ENCODE measurements at regions not wholly inside any gene's neighbourhood (a gene's known extent, or its start where the extent isn't known, plus 50 kb on each side); places are given as distances from the start of the nearest gene placed in this dataset.
"Not testable (repeated sequence)": the region's sequence is repeated elsewhere in the genome, so short reads cannot be mapped to it uniquely, and the experiment has no call there.

DNA sequence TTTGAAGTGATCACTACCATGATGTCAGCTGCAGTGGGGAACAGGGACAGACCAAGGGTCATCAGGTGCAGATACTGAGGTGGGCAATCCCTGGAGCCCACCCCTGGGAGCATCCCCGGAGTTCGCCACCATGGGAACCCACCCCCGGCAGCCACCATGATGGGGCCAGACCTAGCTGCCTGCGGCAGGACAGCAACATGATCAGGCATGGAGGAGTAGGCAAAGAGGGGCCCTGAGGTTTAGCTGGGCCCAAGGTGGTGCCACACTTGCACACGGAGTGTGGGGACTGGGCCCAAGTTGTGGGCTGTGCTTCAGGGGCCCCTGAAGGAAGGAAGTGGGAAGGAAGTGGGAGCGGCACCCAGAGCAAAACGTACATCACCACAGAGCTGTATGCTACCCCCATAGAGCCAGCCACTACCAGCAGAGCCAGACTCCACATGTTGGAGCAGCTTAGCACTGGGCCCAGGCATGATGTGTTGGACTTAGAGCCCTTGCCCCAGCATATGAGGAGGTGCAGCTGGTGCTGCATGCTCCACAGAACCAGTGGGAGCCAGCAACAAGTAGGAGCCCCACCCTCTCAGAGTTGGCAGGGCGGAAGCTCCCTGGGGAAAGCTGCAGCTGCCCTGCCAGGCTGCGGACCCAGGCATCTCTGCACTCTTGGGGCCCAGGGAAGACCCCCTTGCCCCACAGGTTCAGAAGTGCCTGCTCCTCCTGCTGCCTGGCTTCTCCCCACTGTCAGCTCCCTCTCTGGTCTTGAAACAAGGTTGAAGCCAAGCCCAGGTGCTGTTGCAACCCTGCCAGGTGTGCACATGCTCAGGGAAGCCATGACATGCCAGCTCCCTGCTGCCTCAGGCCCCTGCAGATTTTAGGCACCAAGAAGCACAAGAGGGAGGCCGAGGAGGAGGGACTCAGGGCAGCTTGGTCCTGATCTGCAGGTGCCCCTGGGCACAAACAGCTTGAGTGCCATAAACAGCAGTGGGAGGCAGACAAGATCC lies 515.3 kb downstream of the ZBBX start:
- Mint-ChIP-seq H3K9me3 (ENCODE audit: low read depth) (peaks cover 3% of the 10 kb centered on the region), H3K4me1 (no peaks in the 10 kb centered on the region), H3K4me3 (no peak overlapping the region), H3K27ac (no peak overlapping the region), H3K27me3 (no peaks in the 10 kb centered on the region), H3K36me3 (ENCODE audit: low read depth) (no peaks in the 10 kb centered on the region)
- POLR2A ChIA-PET, result no interaction called here
- intact Hi-C loops (cut with DNase I, micrococcal nuclease), result no loop called here
- CTCF ChIA-PET, result no interaction called here
- ATAC-seq (no peak), DNase-seq (no peak)

- ChIA-PET CTCF (interaction anchor here (0.5 kb wide), 1 partner anchor 181 kb away, joined by 4 read pairs; no protein-coding TSS in a partner anchor), POLR2A (no interaction called here)
- Mint-ChIP-seq H3K4me3 (no peak overlapping the region), H3K4me1 (no peaks in the 10 kb centered on the region), H3K9me3 (ENCODE audit: low read depth) (peaks cover 2% of the 10 kb centered on the region), H3K27me3 (no peaks in the 10 kb centered on the region), H3K27ac (no peak overlapping the region), H3K36me3 (ENCODE audit: low read depth) (no peaks in the 10 kb centered on the region)
- ATAC-seq (no peak), DNase-seq (no peak)
- intact Hi-C loops (cut with DNase I, micrococcal nuclease), result no loop called here
Measured at GRCh38 chr3:166860217-166860616, 519.9 kb downstream of the ZBBX start.

DNA sequence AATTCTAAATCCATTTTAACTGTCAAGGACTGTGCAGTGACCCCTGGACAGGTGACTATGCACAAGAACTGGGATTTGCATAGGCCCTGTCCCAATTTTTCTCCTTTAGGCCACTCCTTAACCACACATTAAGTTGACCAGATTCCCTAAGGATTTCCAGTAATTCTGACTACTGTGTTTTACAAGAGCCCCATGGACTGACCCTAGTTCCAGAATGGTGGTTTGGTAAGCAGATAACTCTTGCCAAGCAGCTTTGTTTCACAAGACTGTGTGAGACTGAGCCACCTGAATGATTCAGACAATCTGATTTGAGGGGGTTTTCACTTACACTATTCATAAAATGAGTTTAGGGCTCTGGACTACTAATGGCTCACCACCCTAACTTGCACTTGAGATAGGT lies 535.8 kb downstream of the ZBBX start:
- Mint-ChIP-seq H3K36me3 (ENCODE audit: low read depth) (no peaks in the 10 kb centered on the region), H3K4me3 (no peak overlapping the region), H3K4me1 (no peaks in the 10 kb centered on the region), H3K27me3 (no peaks in the 10 kb centered on the region), H3K27ac (no peak overlapping the region), H3K9me3 (ENCODE audit: low read depth) (peaks cover 14% of the 10 kb centered on the region)
- ATAC-seq (no peak), DNase-seq (no peak)
- CTCF ChIA-PET, result no interaction called here
- intact Hi-C loops (cut with DNase I, micrococcal nuclease), result no loop called here
- POLR2A ChIA-PET, result no interaction called here

- H3K4me1 Mint-ChIP-seq; ATAC-seq; H3K36me3 Mint-ChIP-seq (ENCODE audit: low read depth); DNase-seq; intact Hi-C loops (cut with DNase I, micrococcal nuclease); H3K27ac Mint-ChIP-seq; H3K9me3 Mint-ChIP-seq (ENCODE audit: low read depth); CTCF ChIA-PET; POLR2A ChIA-PET; H3K27me3 Mint-ChIP-seq; H3K4me3 Mint-ChIP-seq: not testable (repeated sequence)
Measured at GRCh38 chr3:166842784-166843183, 537.3 kb downstream of the ZBBX start.

DNA sequence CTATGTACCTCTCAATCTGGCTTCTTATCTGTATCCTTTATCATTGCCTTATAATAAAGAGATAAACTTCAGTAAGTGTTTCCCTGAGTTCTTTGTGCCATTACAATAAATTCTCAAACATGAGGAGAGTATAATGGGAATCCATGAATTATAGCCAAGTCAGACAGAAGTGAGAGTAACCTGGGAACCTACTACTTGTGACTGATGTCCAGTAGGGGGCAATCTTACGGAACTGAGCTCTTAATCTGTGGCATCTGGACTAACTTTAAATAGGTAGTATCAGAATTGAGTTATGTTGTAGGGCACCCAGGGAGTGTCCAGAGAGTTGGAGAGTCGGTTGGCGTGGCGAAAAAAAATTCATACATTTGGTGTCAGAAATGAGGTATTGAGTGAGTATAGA lies 542.6 kb downstream of the ZBBX start:
- Mint-ChIP-seq H3K9me3 (ENCODE audit: low read depth) (no peaks in the 10 kb centered on the region), H3K27me3 (no peaks in the 10 kb centered on the region)
- ATAC-seq, result peak; percentile 39

DNA sequence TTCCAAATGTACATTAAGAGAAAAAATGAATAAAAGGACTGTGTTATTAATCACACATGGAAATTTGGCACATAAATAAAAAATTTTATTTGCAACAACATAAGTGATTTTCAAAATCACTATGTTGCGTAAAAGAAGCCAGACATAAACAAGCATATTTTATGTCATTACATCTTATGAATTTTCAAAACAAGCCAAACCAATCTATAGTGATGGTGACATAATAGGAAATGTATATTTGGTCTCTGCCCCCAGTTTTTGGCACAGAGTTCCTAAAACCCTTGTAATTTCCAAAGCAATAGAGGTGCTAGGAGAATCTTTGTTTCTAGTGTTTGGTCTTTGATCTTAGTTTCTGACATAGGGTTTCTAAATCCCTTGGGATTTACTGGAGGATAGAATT lies 543.3 kb downstream of the ZBBX start:
- H3K9me3 Mint-ChIP-seq (ENCODE audit: low read depth), result no peaks in the 10 kb centered on the region
- no peak for ATAC-seq
- H3K4me1 Mint-ChIP-seq, result no peaks in the 10 kb centered on the region
- no peak overlapping the region for H3K4me3 Mint-ChIP-seq
- no peak for DNase-seq
- intact Hi-C loops (cut with DNase I, micrococcal nuclease), result loop anchor here in 1 of 2 experiments (10.0 kb wide), 1 partner anchor 518 kb away; no protein-coding TSS in a partner anchor
- no peaks in the 10 kb centered on the region for H3K36me3 Mint-ChIP-seq (ENCODE audit: low read depth)
- H3K27me3 Mint-ChIP-seq, result no peaks in the 10 kb centered on the region
- H3K27ac Mint-ChIP-seq, result no peak overlapping the region
- CTCF ChIA-PET, result no interaction called here
- POLR2A ChIA-PET, result no interaction called here

More for the DNA sequence above, 542.6 kb downstream of the ZBBX start:
- peak; percentile 6 for DNase-seq
- intact Hi-C loops (cut with DNase I, micrococcal nuclease), result loop anchor here in 1 of 2 experiments (10.0 kb wide), 1 partner anchor 517 kb away; no protein-coding TSS in a partner anchor
- H3K36me3 Mint-ChIP-seq (ENCODE audit: low read depth), result no peaks in the 10 kb centered on the region
- ChIA-PET CTCF (no interaction called here), POLR2A (no interaction called here)
- no peak overlapping the region for H3K27ac Mint-ChIP-seq
- H3K4me3 Mint-ChIP-seq, result no peak overlapping the region
- no peaks in the 10 kb centered on the region for H3K4me1 Mint-ChIP-seq

- no peak for DNase-seq
- H3K4me3 Mint-ChIP-seq, result no peak overlapping the region
- no peak for ATAC-seq
- H3K27me3 Mint-ChIP-seq, result no peaks in the 10 kb centered on the region
- H3K4me1 Mint-ChIP-seq, result no peaks in the 10 kb centered on the region
- ChIA-PET CTCF (no interaction called here), POLR2A (no interaction called here)
- intact Hi-C loops (cut with DNase I, micrococcal nuclease), result loop anchor here in 1 of 2 experiments (10.0 kb wide), 1 partner anchor 525 kb away; no protein-coding TSS in a partner anchor
- H3K27ac Mint-ChIP-seq, result no peak overlapping the region
- peaks cover 8% of the 10 kb centered on the region for H3K9me3 Mint-ChIP-seq (ENCODE audit: low read depth)
- no peaks in the 10 kb centered on the region for H3K36me3 Mint-ChIP-seq (ENCODE audit: low read depth)
Measured at GRCh38 chr3:166829896-166830295, 550.2 kb downstream of the ZBBX start.

DNA sequence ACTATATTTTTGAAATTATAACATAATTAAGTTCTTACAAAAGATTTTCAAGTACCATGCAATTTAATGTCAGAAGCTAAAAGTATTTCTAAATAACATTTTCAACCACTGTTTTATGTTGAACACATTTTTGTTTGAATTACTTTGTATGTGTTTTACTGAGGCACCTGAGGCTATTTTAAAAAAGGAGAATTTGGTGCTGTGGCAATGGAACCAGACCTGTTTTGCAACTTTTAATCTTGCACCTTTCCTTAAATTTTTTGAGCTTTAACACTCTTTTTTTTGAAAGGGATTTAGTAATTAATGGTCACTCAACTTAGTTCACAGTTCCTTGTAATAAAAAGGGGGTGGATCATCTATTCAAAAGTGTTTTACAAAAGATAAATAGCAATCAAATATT lies 561.6 kb downstream of the ZBBX start:
- Mint-ChIP-seq H3K4me3 (no peak overlapping the region), H3K36me3 (ENCODE audit: low read depth) (no peaks in the 10 kb centered on the region), H3K4me1 (no peaks in the 10 kb centered on the region), H3K9me3 (ENCODE audit: low read depth) (peaks cover 4% of the 10 kb centered on the region), H3K27me3 (no peaks in the 10 kb centered on the region), H3K27ac (no peak overlapping the region)
- POLR2A ChIA-PET, result no interaction called here
- intact Hi-C loops (cut with DNase I, micrococcal nuclease), result no loop called here
- CTCF ChIA-PET, result no interaction called here
- ATAC-seq, result no peak
- DNase-seq, result no peak

GRCh38 chr3:166817269-166817668 lies 562.8 kb downstream of the ZBBX start:
- H3K4me1 Mint-ChIP-seq; H3K36me3 Mint-ChIP-seq (ENCODE audit: low read depth); ATAC-seq; POLR2A ChIA-PET; H3K27ac Mint-ChIP-seq; intact Hi-C loops (cut with DNase I, micrococcal nuclease); CTCF ChIA-PET; H3K27me3 Mint-ChIP-seq; H3K4me3 Mint-ChIP-seq; H3K9me3 Mint-ChIP-seq (ENCODE audit: low read depth); DNase-seq: not testable (repeated sequence)

- CTCF ChIA-PET, result no interaction called here
- DNase-seq, result no peak
- intact Hi-C loops (cut with DNase I, micrococcal nuclease), result no loop called here
Measured at GRCh38 chr3:166810741-166811445, 569.2 kb downstream of the ZBBX start.

DNA sequence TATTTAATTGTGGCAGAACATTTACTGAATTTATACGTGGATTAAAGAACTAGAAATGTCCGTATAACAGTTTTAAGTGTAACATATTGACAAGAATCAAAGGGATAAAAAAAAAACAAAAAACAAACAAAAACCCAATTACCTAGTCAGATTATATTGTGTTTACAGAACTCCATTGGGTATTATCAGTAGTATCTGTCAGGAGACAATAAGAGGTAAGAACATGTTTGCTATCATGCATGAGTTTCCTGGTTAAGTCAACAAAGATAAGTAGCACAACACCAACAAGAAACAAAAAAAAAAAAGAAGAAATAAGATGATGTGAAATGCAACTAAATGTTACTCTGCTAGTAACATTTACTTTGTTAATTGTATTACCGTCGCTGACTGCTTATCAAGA lies 570.6 kb downstream of the ZBBX start:
- Mint-ChIP-seq H3K4me1 (no peaks in the 10 kb centered on the region), H3K4me3 (no peak overlapping the region), H3K27ac (no peak overlapping the region), H3K27me3 (no peaks in the 10 kb centered on the region), H3K36me3 (ENCODE audit: low read depth) (no peaks in the 10 kb centered on the region), H3K9me3 (ENCODE audit: low read depth) (peaks cover 18% of the 10 kb centered on the region)
- DNase-seq, result no peak
- ATAC-seq, result no peak
- ChIA-PET CTCF (no interaction called here), POLR2A (no interaction called here)
- intact Hi-C loops (cut with DNase I, micrococcal nuclease), result no loop called here

More at GRCh38 chr3:166810741-166811445, 569.2 kb downstream of the ZBBX start:
- Mint-ChIP-seq H3K4me1 (no peaks in the 10 kb centered on the region), H3K9me3 (ENCODE audit: low read depth) (peaks cover 15% of the 10 kb centered on the region), H3K36me3 (ENCODE audit: low read depth) (no peaks in the 10 kb centered on the region), H3K27ac (no peak overlapping the region), H3K27me3 (no peaks in the 10 kb centered on the region), H3K4me3 (no peak overlapping the region)
- POLR2A ChIA-PET, result no interaction called here
- ATAC-seq, result no peak

GRCh38 chr3:166788936-166789335 lies 591.2 kb downstream of the ZBBX start:
- ATAC-seq, result no peak
- H3K9me3 Mint-ChIP-seq (ENCODE audit: low read depth), result peaks cover 13% of the 10 kb centered on the region
- POLR2A ChIA-PET, result interaction anchor here (0.7 kb wide), 1 partner anchor 275 kb away, joined by 5 read pairs; no protein-coding TSS in a partner anchor
- H3K4me3 Mint-ChIP-seq, result no peak overlapping the region
- no peaks in the 10 kb centered on the region for H3K27me3 Mint-ChIP-seq
- no peak for DNase-seq
- CTCF ChIA-PET, result no interaction called here
- intact Hi-C loops (cut with DNase I, micrococcal nuclease), result no loop called here
- H3K27ac Mint-ChIP-seq, result no peak overlapping the region
- no peaks in the 10 kb centered on the region for H3K4me1 Mint-ChIP-seq
- H3K36me3 Mint-ChIP-seq (ENCODE audit: low read depth), result no peaks in the 10 kb centered on the region

Data from activated CD4-positive, alpha-beta T cell treated with anti-CD3 and anti-CD28 coated beads for 36 hours (primary cell).